HFFc6 (cell line): ENCODE measurements at regions not wholly inside any gene's neighbourhood (a gene's known extent, or its start where the extent isn't known, plus 50 kb on each side); places are given as distances from the start of the nearest gene placed in this dataset.

Source experiments
- DNase-seq: peaks from one replicate; pipeline ENCODE4 v3.0.0-alpha.2; 2018
- H3K27ac Mint-ChIP-seq: 2 replicates; pipeline ENCODE4 v1.8.0; 2020; ENCODE audit warnings: mild to moderate bottlenecking, mixed read lengths
- H3K27me3 Mint-ChIP-seq: 2 replicates; pipeline ENCODE4 v1.8.0; 2021; ENCODE audit warnings: mild to moderate bottlenecking, moderate library complexity, mixed read lengths; ENCODE audit not compliant: insufficient read depth
- H3K36me3 Mint-ChIP-seq: 2 replicates; pipeline ENCODE4 v1.8.0; 2021; ENCODE audit warnings: low read depth, mixed read lengths
- H3K4me1 Mint-ChIP-seq: 2 replicates; pipeline ENCODE4 v1.8.0; 2020; ENCODE audit warnings: low read depth, mixed read lengths
- H3K4me3 Mint-ChIP-seq: 2 replicates; pipeline ENCODE4 v1.8.0; 2020; ENCODE audit warnings: mild to moderate bottlenecking, moderate library complexity, mixed read lengths
- H3K9me3 Mint-ChIP-seq: 2 replicates; pipeline ENCODE4 v1.8.0; 2020; ENCODE audit warnings: mild to moderate bottlenecking, mixed read lengths
- CTCF ChIP-seq: fragments of 200-600 bp; sonication (generic); IDR thresholded peaks from 2 replicates; pipeline ENCODE4 v1.5.0; 2021; ENCODE audit warnings: antibody characterized with exemption, mild to moderate bottlenecking

- Mint-ChIP-seq H3K4me3 (no peak overlapping the region), H3K27ac (no peak overlapping the region), H3K27me3 (peaks cover 26% of the 10 kb centered on the region), H3K36me3 (no peaks in the 10 kb centered on the region), H3K4me1 (no peaks in the 10 kb centered on the region), H3K9me3 (no peaks in the 10 kb centered on the region)
- no peak for DNase-seq
- TF ChIP-seq CTCF = no peak
Observed at GRCh38 chr16:86982347-86982596, 334.9 kb downstream of the C16orf95 start.

GRCh38 chr16:86982912-86983311 is 334.3 kb downstream of the C16orf95 start:
- Mint-ChIP-seq H3K27me3 (peaks cover 23% of the 10 kb centered on the region), H3K4me1 (no peaks in the 10 kb centered on the region), H3K36me3 (no peaks in the 10 kb centered on the region), H3K9me3 (no peaks in the 10 kb centered on the region), H3K27ac (no peak overlapping the region), H3K4me3 (no peak overlapping the region)
- no peak for TF ChIP-seq CTCF
- no peak for DNase-seq

- H3K4me3 Mint-ChIP-seq = no peak overlapping the region
- DNase-seq = no peak
- no peak for TF ChIP-seq CTCF
- H3K27ac Mint-ChIP-seq = no peak overlapping the region
- H3K27me3 Mint-ChIP-seq = peaks cover 25% of the 10 kb centered on the region
- H3K4me1 Mint-ChIP-seq = no peaks in the 10 kb centered on the region
- H3K9me3 Mint-ChIP-seq = no peaks in the 10 kb centered on the region
- no peaks in the 10 kb centered on the region for H3K36me3 Mint-ChIP-seq
Observed at GRCh38 chr16:86983621-86984020, 333.6 kb downstream of the C16orf95 start.

- H3K27me3 Mint-ChIP-seq = peaks cover 30% of the 10 kb centered on the region
- H3K9me3 Mint-ChIP-seq = no peaks in the 10 kb centered on the region
- H3K36me3 Mint-ChIP-seq = no peaks in the 10 kb centered on the region
- H3K4me1 Mint-ChIP-seq = no peaks in the 10 kb centered on the region
- H3K27ac Mint-ChIP-seq = no peak overlapping the region
- H3K4me3 Mint-ChIP-seq = no peak overlapping the region
- no peak for TF ChIP-seq CTCF
- DNase-seq = no peak
Observed at GRCh38 chr16:86984343-86984742, 332.8 kb downstream of the C16orf95 start.

GRCh38 chr16:86984991-86985647 is 332.1 kb downstream of the C16orf95 start:
- H3K9me3 Mint-ChIP-seq = no peaks in the 10 kb centered on the region
- H3K4me1 Mint-ChIP-seq = no peaks in the 10 kb centered on the region
- no peaks in the 10 kb centered on the region for H3K36me3 Mint-ChIP-seq
- no peak for TF ChIP-seq CTCF
- no peak for DNase-seq
- no peak overlapping the region for H3K27ac Mint-ChIP-seq
- no peak overlapping the region for H3K4me3 Mint-ChIP-seq
- H3K27me3 Mint-ChIP-seq = peaks cover 24% of the 10 kb centered on the region

- H3K27me3 Mint-ChIP-seq = peaks cover 21% of the 10 kb centered on the region
- no peaks in the 10 kb centered on the region for H3K36me3 Mint-ChIP-seq
- H3K9me3 Mint-ChIP-seq = no peaks in the 10 kb centered on the region
- DNase-seq = no peak
- no peak for TF ChIP-seq CTCF
- no peak overlapping the region for H3K4me3 Mint-ChIP-seq
- H3K4me1 Mint-ChIP-seq = no peaks in the 10 kb centered on the region
- no peak overlapping the region for H3K27ac Mint-ChIP-seq
Observed at GRCh38 chr16:86985648-86986015, 331.6 kb downstream of the C16orf95 start.
